Glutamatergic neuron (in vitro differentiated cells): ENCODE measurements at regions not wholly inside any gene's neighbourhood (a gene's known extent, or its start where the extent isn't known, plus 50 kb on each side); places are given as distances from the start of the nearest gene placed in this dataset.

Source experiments
- DNase-seq: peaks from one replicate; pipeline ENCODE4 v3.0.0; 2022
- H3K27ac Mint-ChIP-seq: one replicate; pipeline ENCODE4 v1.8.0; 2020; ENCODE audit warnings: mild to moderate bottlenecking, mixed read lengths, inconsistent platforms; ENCODE audit not compliant: unreplicated experiment
- H3K27me3 Mint-ChIP-seq: one replicate; pipeline ENCODE4 v1.8.0; 2020; ENCODE audit warnings: mild to moderate bottlenecking, moderate library complexity, mixed read lengths, inconsistent platforms; ENCODE audit not compliant: unreplicated experiment
- H3K36me3 Mint-ChIP-seq: one replicate; pipeline ENCODE4 v1.8.0; 2020; ENCODE audit warnings: mild to moderate bottlenecking, mixed read lengths, inconsistent platforms; ENCODE audit not compliant: unreplicated experiment
- H3K4me1 Mint-ChIP-seq: one replicate; pipeline ENCODE4 v1.8.0; 2020; ENCODE audit warnings: mild to moderate bottlenecking, low read depth, mixed read lengths, inconsistent platforms; ENCODE audit not compliant: unreplicated experiment
- H3K4me3 Mint-ChIP-seq: one replicate; pipeline ENCODE4 v1.8.0; 2020; ENCODE audit warnings: mild to moderate bottlenecking, mixed read lengths, inconsistent platforms; ENCODE audit not compliant: unreplicated experiment
- H3K9me3 Mint-ChIP-seq: one replicate; pipeline ENCODE4 v1.8.0; 2020; ENCODE audit warnings: mild to moderate bottlenecking, moderate library complexity, mixed read lengths, inconsistent platforms; ENCODE audit not compliant: unreplicated experiment
- CTCF ChIP-seq: fragments of 200-600 bp; sonication (generic); IDR thresholded peaks from one replicate; pipeline ENCODE4 v1.5.0; 2021; ENCODE audit not compliant: partially characterized antibody, unreplicated experiment

- no peak for DNase-seq
- Mint-ChIP-seq H3K27ac (no peak overlapping the region), H3K4me3 (no peak overlapping the region), H3K36me3 (peaks cover 8% of the 10 kb centered on the region), H3K9me3 (peaks cover 3% of the 10 kb centered on the region), H3K27me3 (peaks cover 4% of the 10 kb centered on the region), H3K4me1 (no peaks in the 10 kb centered on the region)
- no peak for TF ChIP-seq CTCF
Measured at GRCh38 chr12:85653731-85654455, 182.3 kb downstream of the RASSF9 start.

- Mint-ChIP-seq H3K36me3 (peaks cover 10% of the 10 kb centered on the region), H3K4me1 (no peaks in the 10 kb centered on the region), H3K9me3 (peaks cover 3% of the 10 kb centered on the region), H3K27me3 (peaks cover 2% of the 10 kb centered on the region), H3K4me3 (no peak overlapping the region), H3K27ac (no peak overlapping the region)
- TF ChIP-seq CTCF = no peak
- DNase-seq = no peak
Measured at GRCh38 chr12:85654456-85654840, 181.8 kb downstream of the RASSF9 start.

- no peaks in the 10 kb centered on the region for H3K4me1 Mint-ChIP-seq
- no peak overlapping the region for H3K27ac Mint-ChIP-seq
- no peaks in the 10 kb centered on the region for H3K9me3 Mint-ChIP-seq
- peaks cover 10% of the 10 kb centered on the region for H3K36me3 Mint-ChIP-seq
- DNase-seq = no peak
- TF ChIP-seq CTCF = no peak
- H3K27me3 Mint-ChIP-seq = peaks cover 2% of the 10 kb centered on the region
- no peak overlapping the region for H3K4me3 Mint-ChIP-seq
Measured at GRCh38 chr12:85656561-85656960, 179.6 kb downstream of the RASSF9 start.

- Mint-ChIP-seq H3K4me1 (no peaks in the 10 kb centered on the region), H3K36me3 (peaks cover 10% of the 10 kb centered on the region), H3K27ac (no peak overlapping the region), H3K4me3 (no peak overlapping the region), H3K9me3 (no peaks in the 10 kb centered on the region), H3K27me3 (peaks cover 4% of the 10 kb centered on the region)
- TF ChIP-seq CTCF = no peak
- DNase-seq = no peak
Measured at GRCh38 chr12:85657251-85657650, 179.0 kb downstream of the RASSF9 start.

GRCh38 chr12:85657836-85658630, 178.2 kb downstream of the RASSF9 start:
- no peak overlapping the region for H3K4me3 Mint-ChIP-seq
- no peak for TF ChIP-seq CTCF
- no peak overlapping the region for H3K27ac Mint-ChIP-seq
- H3K27me3 Mint-ChIP-seq = peaks cover 4% of the 10 kb centered on the region
- peaks cover 13% of the 10 kb centered on the region for H3K36me3 Mint-ChIP-seq
- H3K4me1 Mint-ChIP-seq = no peaks in the 10 kb centered on the region
- H3K9me3 Mint-ChIP-seq = peaks cover under 1% of the 10 kb centered on the region
- DNase-seq = no peak
